A673 (cell line): ENCODE measurements at regions not wholly inside any gene's neighbourhood (a gene's known extent, or its start where the extent isn't known, plus 50 kb on each side); places are given as distances from the start of the nearest gene placed in this dataset.

Experiments used
- CTCF ChIP-seq: fragments of 300-800, 200-600 bp; sonication (generic); conservative IDR thresholded peaks from 2 replicates; pipeline ENCODE4 v1.5.1; 2017; ENCODE audit warnings: low read depth, mild to moderate bottlenecking, antibody characterized with exemption, low read length, moderate library complexity, mixed read lengths
- EZH2 ChIP-seq: fragments of 200-600 bp; sonication (generic); IDR thresholded peaks from 2 replicates; pipeline ENCODE4 v1.6.1; 2017; ENCODE audit warnings: borderline replicate concordance, low read depth, mild to moderate bottlenecking, mixed read lengths, antibody characterized with exemption, low read length; ENCODE audit not compliant: poor library complexity, severe bottlenecking

GRCh38 chr18:41693008-41693407, 262.0 kb upstream of the PIK3C3 start:
- TF ChIP-seq CTCF (no peak), EZH2 (no peak)
